A673 (cell line): ENCODE measurements at regions not wholly inside any gene's neighbourhood (a gene's known extent, or its start where the extent isn't known, plus 50 kb on each side); places are given as distances from the start of the nearest gene placed in this dataset.

Experiments
- EZH2 ChIP-seq: fragments of 200-600 bp; sonication (generic); IDR thresholded peaks from 2 replicates; pipeline ENCODE4 v1.6.1; 2017; ENCODE audit warnings: borderline replicate concordance, low read depth, mild to moderate bottlenecking, mixed read lengths, antibody characterized with exemption, low read length; ENCODE audit not compliant: poor library complexity, severe bottlenecking
- TF ChIP-seq, protein P1 (sequence below): fragments of 300-800, 200-600 bp; sonication (generic); conservative IDR thresholded peaks from 2 replicates; pipeline ENCODE4 v1.5.1; 2017; ENCODE audit warnings: low read depth, mild to moderate bottlenecking, antibody characterized with exemption, low read length, moderate library complexity, mixed read lengths

DNA sequence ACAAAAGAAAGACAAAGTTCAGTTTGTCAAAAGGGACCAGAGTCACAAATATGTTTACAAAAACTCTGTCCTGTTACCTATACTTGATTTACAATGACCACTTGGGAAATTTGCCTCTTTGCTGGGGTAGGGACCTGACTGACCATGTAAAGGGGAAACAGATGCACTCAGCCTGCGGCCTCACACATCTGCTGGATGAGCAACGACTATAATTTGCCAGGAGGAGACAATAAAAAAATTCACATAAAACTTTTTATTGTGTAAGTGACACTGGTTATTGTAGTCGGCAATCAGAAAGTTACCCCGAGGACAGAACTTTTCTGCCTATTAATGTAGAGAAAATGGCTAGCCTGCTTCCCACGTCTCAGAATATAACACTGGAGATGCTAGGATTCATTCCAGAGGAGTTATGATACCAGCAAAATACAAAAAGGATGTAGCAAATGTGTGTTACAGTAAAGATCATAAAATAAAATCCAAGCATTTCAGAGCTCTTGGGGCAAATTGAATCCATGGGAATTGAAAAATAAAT is 415.4 kb upstream of the SPTLC3 start:
- TF ChIP-seq, protein P1, sequence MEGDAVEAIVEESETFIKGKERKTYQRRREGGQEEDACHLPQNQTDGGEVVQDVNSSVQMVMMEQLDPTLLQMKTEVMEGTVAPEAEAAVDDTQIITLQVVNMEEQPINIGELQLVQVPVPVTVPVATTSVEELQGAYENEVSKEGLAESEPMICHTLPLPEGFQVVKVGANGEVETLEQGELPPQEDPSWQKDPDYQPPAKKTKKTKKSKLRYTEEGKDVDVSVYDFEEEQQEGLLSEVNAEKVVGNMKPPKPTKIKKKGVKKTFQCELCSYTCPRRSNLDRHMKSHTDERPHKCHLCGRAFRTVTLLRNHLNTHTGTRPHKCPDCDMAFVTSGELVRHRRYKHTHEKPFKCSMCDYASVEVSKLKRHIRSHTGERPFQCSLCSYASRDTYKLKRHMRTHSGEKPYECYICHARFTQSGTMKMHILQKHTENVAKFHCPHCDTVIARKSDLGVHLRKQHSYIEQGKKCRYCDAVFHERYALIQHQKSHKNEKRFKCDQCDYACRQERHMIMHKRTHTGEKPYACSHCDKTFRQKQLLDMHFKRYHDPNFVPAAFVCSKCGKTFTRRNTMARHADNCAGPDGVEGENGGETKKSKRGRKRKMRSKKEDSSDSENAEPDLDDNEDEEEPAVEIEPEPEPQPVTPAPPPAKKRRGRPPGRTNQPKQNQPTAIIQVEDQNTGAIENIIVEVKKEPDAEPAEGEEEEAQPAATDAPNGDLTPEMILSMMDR = no peak
- TF ChIP-seq EZH2 = no peak
